GM12872 (cell line): ENCODE measurements at regions not wholly inside any gene's neighbourhood (a gene's known extent, or its start where the extent isn't known, plus 50 kb on each side); places are given as distances from the start of the nearest gene placed in this dataset.

ENCODE experiments used
- CTCF ChIP-seq: IDR thresholded peaks from 3 replicates; pipeline ENCODE4 v1.5.1; 2011; ENCODE audit warnings: low read depth, mild to moderate bottlenecking, low read length, moderate library complexity; ENCODE audit not compliant: insufficient read depth

DNA sequence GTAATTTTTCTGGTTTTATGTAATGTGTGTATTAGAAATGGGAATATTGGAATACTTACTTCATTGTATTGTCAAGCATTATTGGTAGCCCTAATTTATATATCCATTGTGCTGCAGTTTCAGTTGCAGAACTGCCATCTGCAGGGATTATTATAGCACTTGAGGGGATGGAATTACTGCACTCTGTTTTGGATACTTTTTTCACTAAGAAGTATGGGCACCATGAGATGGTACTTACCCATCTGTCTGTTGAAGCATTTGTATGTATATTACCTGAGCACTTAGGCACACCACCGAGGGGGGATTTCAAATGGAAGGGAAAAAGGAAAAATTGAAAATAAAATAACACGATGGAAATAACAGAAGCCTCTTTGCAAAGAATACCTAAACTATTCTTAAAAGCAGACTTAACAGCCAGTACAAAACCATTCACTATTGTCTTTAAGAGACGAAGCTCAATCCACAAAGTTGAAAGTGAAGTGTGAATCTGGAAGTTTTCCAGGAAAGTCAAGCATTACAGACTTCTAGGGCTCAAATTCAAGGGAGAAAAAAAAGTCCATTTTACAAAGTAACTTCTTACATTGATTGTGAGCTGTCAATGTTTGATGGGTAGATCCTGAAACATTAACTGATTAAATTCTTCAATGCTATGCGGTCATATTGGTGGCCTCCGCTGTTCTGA, 318.7 kb downstream of the SOX4 start:
- no peak for TF ChIP-seq CTCF

- TF ChIP-seq CTCF = no peak
Observed at GRCh38 chr6:21914121-21914973, 320.8 kb downstream of the SOX4 start.

GRCh38 chr6:21915707-21916260, 322.2 kb downstream of the SOX4 start:
- no peak for TF ChIP-seq CTCF

DNA sequence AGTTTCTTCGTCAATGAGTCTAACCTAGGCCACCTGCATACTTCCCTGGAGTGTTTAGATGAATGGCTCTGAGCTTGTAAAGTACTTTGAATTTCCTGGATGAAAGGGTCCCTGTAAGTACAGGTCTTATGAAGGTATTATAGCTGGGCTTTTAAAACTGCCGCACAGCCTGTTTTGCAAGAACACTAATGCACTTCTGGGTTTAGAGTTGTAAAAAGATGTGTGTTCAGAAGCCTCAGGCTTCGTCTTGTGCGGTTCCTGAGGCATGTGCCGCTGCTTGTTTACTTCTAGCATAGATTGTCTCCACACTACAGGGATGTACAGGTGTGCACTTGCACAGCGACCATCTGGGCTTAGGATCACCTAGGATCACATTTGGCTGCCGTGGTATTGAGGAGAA, 324.5 kb downstream of the SOX4 start:
- no peak for TF ChIP-seq CTCF

- TF ChIP-seq CTCF = no peak
Observed at GRCh38 chr6:21918666-21919065, 325.1 kb downstream of the SOX4 start.

- TF ChIP-seq CTCF = no peak
Observed at GRCh38 chr6:21922086-21922485, 328.5 kb downstream of the SOX4 start.

GRCh38 chr6:21924002-21924401, 330.5 kb downstream of the SOX4 start:
- TF ChIP-seq CTCF = no peak
